HG03565 (cell line): ENCODE measurements at regions not wholly inside any gene's neighbourhood (a gene's known extent, or its start where the extent isn't known, plus 50 kb on each side); places are given as distances from the start of the nearest gene placed in this dataset.

Experiments
- ATAC-seq: cut with Tn5 transposase; IDR thresholded peaks from one replicate; pipeline ENCODE4 v1.9.1; 2021; ENCODE audit warnings: mild to moderate bottlenecking, moderate library complexity; ENCODE audit not compliant: unreplicated experiment

DNA sequence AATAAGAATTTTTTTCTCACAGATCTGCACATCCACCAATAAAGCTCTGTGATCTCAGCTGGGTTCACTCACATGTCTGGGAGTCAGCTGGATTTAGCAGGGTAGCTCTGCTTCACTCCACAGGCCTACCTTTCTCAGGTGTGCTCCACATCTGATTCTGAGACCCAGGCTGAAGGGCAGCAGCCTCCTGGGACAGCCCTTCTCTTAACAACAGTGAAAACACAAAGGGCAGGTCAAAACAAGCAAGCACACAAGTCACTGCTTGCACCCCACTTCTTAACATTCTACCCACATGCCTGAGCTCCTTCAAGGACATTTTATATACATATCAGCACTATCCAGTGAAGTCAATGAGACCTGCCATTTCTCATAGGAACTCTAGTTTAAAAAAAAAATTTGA is 96.0 kb upstream of the MAP3K4 start:
- ATAC-seq: no peak

DNA sequence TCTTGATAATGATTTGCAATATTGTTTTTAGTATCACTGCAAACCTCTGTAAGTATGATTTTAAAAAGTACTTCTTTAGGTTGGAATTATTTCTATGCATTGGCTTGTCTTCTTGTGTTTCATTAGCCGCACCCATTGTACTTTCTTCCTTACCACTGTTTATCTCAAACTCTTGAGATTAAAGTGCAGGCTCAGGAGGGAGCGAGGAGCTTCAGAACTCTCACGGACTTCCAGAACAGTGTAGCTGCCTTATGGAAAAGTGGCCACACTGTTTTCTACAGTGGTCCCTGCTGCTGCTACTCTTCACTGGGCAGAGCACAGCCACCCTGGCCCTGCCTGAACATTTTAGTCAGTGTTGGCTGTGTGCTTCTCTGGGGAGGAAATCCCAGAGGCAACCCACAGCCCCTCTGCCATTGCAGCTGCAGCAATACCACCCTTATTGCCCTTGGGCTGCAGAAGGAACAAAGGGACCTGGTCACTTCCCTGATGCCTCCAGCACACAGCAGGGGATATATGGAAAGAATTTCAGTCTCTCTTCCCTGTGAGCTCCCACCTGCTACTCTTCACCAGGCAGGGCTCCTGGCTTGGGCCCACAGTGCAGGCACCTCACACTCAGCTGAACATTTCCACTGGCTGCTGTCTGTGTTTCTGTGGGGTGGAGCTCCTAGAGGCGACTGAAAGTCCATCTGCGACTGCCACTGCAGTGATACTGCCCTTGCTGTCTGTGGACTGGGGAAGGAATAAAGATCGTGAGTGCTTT is 91.7 kb upstream of the MAP3K4 start:
- no peak for ATAC-seq

DNA sequence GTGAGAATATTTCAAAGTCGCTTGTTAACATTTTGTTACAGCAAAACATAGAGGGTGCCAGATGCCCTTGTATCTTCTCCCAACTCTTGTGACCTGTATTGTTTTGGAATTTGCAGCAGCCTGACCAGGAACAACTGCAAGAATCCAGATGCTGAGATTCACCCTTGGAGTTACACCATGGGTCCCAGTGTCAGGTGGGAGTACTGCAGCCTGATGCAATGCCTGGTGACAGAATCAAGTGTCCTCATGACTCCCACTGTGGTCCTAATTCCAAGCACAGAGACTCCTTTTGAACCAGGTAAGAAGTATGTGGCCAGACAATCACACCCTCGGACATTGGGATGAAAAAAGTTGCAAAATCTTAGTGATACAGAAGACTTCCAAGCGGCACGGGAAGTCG is 79.6 kb upstream of the MAP3K4 start:
- ATAC-seq: no peak

DNA sequence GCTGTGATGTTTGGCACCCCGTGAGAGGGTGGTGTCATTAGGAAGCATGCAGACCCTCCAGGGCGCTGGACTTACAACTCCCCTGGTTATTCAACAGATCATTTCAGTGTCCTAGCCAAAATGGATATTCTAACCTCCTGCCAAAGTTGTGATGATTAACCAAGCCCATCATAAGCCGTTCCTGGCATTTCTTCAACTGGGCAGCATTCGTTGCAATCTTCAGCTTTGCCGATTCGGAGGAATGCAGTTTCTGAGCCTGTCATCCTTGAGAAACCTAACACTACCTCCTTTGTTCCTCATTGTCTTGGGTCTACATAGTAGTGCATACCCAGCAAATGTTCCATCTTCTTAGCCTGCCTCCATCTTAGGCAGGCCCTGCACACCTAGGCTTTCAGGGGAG is 79.2 kb upstream of the MAP3K4 start:
- no peak for ATAC-seq

DNA sequence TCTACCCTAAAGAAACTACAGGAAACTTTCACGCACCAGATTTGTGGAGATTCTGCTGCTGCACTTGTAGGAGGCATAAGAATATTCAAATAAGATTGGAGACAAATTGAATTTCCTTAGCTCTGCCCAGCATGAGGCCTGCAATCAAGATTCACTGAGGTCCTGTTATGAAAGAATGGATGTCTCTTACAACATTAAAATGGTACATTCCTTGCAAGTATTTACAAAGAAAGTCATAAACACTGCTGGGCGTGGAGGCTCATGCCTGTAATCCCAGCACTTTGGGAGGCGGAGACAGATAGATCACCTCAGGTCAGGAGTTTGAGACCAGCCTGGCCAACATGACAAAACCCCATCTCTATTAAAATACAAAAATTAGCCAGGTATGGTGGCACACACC is 74.0 kb upstream of the MAP3K4 start:
- ATAC-seq: no peak

DNA sequence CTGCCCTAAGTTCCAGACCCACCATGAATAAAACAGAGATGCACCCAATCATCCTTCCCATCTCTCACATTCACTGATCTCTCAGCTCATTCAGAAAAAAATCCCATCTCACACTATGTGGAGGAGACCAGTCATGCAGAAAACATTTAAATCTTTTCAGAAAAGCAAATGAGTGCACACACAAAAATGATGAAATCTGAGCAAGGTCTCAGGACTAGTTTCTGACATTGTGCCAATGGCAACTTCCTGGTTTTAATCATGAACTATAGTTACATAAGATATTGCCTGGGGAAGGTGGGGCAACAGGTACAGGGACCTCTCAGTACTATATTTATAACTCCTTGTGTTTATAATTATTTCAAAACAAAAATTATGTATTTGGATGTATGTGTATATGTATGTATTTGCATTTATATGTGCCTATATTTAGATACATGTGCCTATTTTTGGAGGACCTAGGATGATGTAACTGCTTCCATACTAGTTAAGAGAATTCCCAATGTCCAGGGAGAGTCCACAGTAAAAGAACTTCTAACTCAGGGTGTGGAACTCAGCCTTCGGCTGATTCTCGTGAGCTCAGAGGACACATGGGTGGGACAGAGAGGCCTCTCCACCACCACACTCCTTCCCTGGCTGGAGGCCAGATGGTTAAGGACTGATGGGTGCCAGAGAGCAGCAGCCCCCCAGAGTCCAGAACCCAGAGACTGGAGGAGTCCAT is 71.7 kb upstream of the MAP3K4 start:
- ATAC-seq: no peak

DNA sequence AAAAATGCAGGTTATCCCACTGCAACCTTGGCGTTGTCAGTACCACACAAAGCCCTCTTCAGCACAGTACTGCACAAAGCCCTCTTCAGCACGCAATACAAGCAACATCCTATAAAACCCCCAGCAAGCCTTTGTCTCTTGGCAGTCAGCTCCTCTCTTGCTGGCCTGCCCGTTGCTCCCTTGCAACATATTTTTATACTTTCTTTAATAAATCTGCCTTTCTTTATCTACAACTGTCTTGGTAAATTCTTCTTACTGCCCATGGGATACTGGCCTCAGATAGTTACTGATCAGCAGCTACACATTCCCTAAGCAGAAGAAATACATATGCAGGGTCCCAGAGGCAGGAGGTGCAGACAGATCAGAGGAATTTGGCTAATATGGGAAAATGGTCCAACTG is 70.5 kb upstream of the MAP3K4 start:
- ATAC-seq: no peak

DNA sequence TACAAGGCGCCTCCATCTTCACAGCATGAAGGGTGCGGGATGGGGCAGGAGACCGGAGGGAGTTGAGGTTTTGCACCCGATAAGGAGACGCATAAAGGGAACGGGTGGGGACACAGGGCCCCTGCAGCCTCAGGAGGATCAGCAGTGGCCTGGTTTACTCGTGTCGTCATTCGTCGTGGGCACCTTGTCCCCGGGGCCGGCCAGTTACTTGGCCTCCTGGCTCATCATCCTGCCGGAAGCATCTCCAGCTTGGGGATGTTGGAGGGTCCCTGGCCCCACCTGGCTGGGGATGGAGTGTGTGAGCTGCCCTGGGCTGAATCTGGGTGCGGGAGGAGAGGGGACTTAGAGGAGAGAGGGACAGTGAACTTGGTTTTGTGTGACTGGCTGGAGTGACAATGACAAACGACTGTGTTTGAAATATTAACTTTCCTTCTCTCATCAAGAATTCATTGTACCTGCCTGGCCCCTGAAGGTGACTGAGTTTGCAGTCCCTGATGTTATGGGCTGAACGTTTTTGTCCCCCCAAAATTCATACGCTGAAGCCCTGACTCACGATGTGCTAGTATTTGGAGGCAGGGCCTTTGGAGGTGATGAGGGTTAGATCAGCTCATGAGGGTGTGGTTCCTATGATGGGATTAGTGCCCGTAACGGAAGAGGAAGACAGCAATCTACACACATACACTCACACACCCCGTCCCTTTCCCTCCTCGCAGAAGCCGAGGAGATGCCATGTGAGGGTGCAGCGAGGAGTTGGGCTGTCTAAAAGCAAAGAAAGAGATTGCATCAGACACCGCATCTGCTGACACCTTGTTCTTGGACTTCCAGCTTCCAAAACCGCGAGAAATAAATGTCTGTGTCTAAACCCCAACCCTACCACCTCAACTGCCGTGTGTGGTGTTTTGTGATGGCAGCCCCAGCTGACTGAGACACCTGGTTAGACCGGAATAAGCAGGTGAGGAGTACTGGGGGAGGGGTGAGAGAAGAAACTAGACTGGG is 65.0 kb upstream of the MAP3K4 start:
- no peak for ATAC-seq

DNA sequence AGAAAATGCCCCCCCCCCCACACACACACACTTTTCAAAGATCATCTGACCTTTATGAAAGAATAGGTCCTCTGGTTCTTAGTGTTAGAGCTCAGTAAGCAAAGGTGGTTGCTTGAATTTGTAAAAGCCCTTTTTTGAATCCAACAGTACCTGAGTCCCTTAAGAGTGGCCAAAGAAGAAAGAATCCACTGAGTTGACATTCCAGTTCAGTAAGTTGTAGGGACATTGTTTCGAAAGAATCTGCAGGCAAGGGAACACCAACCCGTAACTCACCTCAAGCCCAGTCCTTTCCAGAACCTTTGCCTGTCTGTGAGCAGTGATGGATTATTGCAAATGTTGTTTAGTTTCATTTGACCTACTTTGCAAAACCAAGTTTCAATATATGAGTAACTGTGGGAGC is 64.2 kb upstream of the MAP3K4 start:
- no peak for ATAC-seq

DNA sequence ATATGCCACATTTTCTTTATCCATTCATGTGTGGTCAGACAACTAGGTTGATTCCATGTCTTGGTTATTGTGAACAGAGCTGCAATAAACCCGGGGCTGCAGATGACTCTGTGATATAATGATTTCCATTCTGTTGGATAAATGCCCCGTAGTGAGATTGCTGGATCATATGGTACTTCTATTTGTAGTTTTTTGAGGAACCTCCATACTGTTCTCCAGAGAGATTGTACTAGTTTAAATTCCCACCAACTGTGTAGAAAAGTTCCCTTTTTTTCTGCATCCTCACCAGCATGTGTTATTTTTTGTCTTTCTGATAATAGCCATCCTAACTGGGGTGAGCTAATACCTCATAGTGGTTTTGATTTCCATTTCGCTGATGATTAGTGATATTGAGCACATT is 62.2 kb upstream of the MAP3K4 start:
- ATAC-seq: no peak

DNA sequence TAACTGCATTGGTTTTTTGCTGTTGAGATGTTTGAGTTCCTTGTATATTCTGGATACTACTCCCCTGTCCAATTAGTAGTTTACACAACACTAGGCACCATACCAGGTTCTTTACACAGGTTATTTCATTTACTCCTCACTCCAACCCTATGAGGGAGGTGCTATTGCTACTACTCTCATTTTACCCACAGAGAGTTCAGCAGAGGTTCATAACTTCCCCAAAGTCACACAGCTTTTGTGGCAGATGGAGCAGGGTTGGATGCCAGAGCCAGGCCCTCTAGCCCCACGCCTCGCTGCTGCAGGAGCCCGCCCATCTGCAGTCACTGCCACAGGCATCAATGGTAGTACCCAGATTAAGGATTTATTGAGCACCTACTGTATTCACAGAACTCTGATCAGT is 61.7 kb upstream of the MAP3K4 start:
- no peak for ATAC-seq

DNA sequence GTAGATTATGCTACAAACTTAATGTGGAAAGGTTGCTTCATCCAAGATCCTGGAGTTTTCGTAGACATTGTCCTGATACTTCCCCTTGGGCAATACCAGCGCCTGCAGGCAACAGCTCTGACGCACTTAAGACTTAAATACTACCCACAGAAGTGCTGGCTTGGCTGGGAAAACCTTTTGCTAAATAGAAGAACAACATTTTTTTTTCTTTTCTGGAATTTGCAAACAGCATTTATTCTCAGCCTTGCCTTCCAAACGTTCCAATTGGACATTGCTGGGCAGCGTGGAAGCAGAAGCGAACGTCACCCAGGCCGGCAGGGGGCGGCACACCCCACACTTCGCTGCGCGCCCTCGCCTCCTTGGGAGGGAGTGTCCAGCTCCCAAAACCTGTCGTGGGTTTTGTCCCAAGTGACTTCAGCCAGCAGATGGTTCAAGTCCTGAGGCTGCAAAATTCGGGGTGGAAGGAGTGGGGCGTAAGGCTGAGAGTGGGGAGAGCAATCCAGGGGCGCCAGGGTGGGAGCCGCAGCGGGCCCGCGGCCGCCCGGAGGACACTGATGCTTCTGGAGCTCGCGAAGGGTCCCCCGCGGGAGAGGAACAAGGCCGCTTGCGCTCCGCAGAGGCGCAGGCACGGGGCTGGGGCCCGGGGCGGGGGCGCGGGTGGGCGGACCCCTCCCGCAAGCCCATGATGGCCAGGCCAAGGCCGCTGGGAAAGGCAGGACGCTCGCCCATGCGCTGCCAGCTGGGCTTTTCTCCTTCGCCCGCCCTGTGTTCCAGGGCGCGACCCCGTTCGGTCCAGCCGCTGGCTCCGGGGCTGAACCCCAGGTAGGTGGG is 60.8 kb upstream of the MAP3K4 start:
- peak; percentile 68 for ATAC-seq

DNA sequence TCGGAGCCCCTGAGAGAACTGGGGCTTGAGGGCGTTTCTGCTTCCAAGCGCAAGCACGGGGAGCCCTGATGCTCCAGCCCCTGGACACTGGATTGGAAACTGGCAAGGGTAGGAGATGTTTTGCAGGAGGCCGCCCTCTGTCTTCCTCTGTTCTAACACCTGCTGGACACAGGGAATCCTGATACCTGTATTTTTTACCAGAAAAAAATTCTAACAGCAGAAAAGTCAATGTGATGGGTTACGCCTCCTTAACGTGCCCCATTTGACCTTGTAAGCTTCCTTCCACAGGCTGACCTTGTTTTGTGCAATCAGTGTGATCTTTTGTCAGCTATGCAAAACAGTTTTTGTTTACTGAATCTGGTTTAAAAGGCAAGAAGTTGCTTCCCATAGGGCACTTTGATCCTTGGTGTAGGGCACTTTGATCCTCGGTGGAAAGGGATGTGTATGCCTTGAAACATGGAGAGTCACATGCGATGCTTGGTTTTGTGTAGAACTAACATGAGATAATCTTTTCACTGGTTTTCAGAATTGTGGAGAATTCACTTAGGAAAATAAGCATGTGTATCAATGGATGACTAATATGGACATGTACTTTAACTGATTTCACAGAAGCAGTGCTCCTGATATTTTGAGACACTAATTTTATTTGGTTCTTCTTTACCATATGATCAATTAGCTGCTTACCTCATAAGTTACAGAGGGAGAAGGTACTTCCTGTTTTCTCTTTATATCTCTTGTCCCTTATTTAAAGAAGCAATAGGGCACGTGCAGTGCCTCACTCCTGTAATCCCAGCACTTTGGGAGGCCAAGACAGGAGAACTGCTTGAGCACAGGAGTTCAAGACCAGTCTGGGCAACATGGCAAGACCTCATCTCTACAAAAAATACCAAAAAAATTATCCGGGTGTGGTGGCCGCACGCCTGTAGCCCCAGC is 59.9 kb upstream of the MAP3K4 start:
- ATAC-seq: no peak

DNA sequence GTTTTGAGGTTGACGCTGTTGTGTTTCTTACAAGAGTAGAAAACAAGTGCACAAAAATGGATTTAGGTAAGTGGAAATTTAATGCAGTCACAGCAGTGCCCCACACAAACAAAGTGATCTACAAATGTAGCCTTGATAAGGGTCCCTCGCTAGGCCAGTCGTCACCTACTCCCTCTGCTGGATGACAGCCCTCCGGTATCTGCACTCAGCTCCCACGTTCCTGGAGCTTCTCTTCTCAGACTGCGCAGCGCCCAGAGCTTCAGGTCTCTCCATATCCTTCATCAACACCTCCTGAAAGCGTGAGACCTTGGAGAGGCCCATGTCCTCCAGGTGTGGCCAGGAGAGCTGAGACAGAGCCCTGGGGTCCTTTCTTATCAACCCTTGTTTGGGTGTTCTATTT is 58.3 kb upstream of the MAP3K4 start:
- ATAC-seq: no peak

DNA sequence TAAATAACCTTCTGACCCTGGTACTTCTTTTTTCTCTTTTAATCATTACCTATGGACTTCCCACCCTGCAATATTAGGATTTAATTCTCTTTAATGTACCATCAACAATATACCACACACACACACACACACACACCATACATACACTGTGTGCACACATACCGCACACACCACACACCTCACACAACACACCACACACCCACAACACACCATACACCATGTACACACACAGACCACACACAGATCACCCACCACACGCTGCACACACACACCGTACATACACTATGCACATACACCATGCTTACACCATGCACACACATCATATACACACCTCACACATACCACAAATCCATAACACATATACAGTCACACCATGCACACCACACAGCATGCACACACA is 57.4 kb upstream of the MAP3K4 start:
- ATAC-seq: no peak

DNA sequence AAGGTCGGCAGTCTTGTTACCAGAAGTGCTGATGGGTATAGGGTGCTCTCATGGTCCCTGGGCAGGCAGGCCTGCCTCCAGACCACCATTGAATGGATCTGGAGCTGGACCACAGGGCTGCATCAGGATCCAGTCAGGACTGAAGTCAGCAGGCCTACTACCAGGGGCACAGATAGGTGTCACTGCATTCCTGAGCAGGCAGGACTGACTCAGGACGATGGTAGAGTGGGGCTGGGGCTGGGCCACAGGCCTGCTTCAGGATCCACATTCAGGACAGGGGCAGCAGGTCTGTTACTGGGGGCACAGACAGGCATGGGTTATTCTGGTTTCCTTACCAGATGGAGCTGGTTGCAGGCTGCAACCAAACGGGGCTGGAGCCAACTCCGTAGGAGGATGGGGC is 51.4 kb upstream of the MAP3K4 start:
- no peak for ATAC-seq
